K562 (cell line): ENCODE measurements at regions not wholly inside any gene's neighbourhood (a gene's known extent, or its start where the extent isn't known, plus 50 kb on each side); places are given as distances from the start of the nearest gene placed in this dataset.

Source experiments
- ATAC-seq: fragments of 200-7000 bp; cut with Tn5 transposase; 3 replicates; pipeline ENCODE4 v1.9.1; 2020; ENCODE audit warnings: moderate library complexity
- BruUV-seq: library from RNA; stranded (reverse); fragments of 400-500 nt; replicated peaks from 2 replicates; lab custom pipeline; 2021; lab: Mats Ljungman, UMichigan
- CTCF ChIA-PET: fragments of 300-600 bp; formaldehyde crosslinking; extraction: SDS; loops from one replicate; lab custom pipeline; 2021; ENCODE audit warnings: low intra/inter-chr PET ratio; lab: Yijun Ruan, JAX
- POLR2A ChIA-PET: fragments of 300-600, 350-650 bp; sonication (Branson Sonifier 250); formaldehyde crosslinking; extraction: SDS; loops from one replicate; lab custom pipeline; 2021; ENCODE audit warnings: antibody characterized with exemption, inconsistent platforms; lab: Yijun Ruan, JAX
- DNase-seq, 4 experiments: peaks; one replicate each; pipeline versions ENCODE4 v3.0.0 to v3.0.0-alpha.2; 2011 to 2018; ENCODE audit warnings: low spot score in 3 of 4, mixed read lengths in 3 of 4; ENCODE audit errors: extremely low read depth in 1 of 4
- FAIRE-seq: peaks from 2 replicates; lab custom pipeline; 2011; peaks lifted over from hg19 to GRCh38; lab: Jason Lieb, UNC
- H2AFZ ChIP-seq: 2 replicates; pipeline ENCODE4 v1.6.0; 2011; ENCODE audit warnings: low read depth, low read length, control low read depth, inconsistent platforms
- H3K27ac ChIP-seq: fragments of 200-600 bp; 3 replicates; pipeline ENCODE4 v1.8.0; 2011; ENCODE audit warnings: low read depth, mild to moderate bottlenecking, control low read depth, inconsistent platforms, low read length, moderate library complexity, mixed read lengths; ENCODE audit errors: extremely low read depth
- H3K27me3 ChIP-seq, 2 experiments: fragments of 300-600 bp in 1 of 2; 2 replicates in 1 of 2; 3 replicates in 1 of 2; pipeline versions ENCODE4 v1.6.0 to v1.8.0; 2011; ENCODE audit warnings: inconsistent platforms in 2 of 2, low read length in 2 of 2, mild to moderate bottlenecking in 1 of 2, mixed read lengths in 1 of 2, moderate library complexity in 1 of 2; ENCODE audit not compliant: control insufficient read depth in 2 of 2, insufficient read depth in 2 of 2
- H3K36me3 ChIP-seq: fragments of 300-600 bp; 3 replicates; pipeline ENCODE4 v1.8.0; 2011; ENCODE audit warnings: mild to moderate bottlenecking, low read length, inconsistent platforms; ENCODE audit not compliant: control insufficient read depth, insufficient read depth
- H3K4me1 ChIP-seq, 2 experiments: fragments of 200-600 bp in 1 of 2; replicated peaks in 1 of 2; 2 replicates in 1 of 2; 3 replicates in 1 of 2; pipeline versions ENCODE4 v1.5.1 to v1.8.0; 2011; ENCODE audit warnings: inconsistent platforms in 2 of 2, low read length in 2 of 2, mild to moderate bottlenecking in 1 of 2, mixed read lengths in 1 of 2, moderate library complexity in 1 of 2; ENCODE audit not compliant: control insufficient read depth in 2 of 2, insufficient read depth in 2 of 2
- H3K4me2 ChIP-seq: 2 replicates; pipeline ENCODE4 v1.6.1; 2011; ENCODE audit warnings: low read length, control low read depth, inconsistent platforms, mixed read lengths; ENCODE audit not compliant: insufficient read depth
- H3K4me3 ChIP-seq: fragments of 200-600 bp; sonication (generic), shearing (Covaris generic); 2 replicates; pipeline ENCODE4 v1.5.1; 2016; ENCODE audit warnings: control low read depth, inconsistent platforms
- H3K79me2 ChIP-seq: fragments of 200-600 bp; 3 replicates; pipeline ENCODE4 v1.8.0; 2011; ENCODE audit warnings: low read length, inconsistent platforms; ENCODE audit not compliant: control insufficient read depth, insufficient read depth
- H3K9ac ChIP-seq, 2 experiments: 2 replicates each; pipeline versions ENCODE4 v1.6.0 to v1.6.1; 2011; ENCODE audit warnings: low read depth in 2 of 2, low read length in 2 of 2, control low read depth in 1 of 2, inconsistent platforms in 1 of 2, mild to moderate bottlenecking in 1 of 2, mixed read lengths in 1 of 2; ENCODE audit not compliant: insufficient read depth in 1 of 2
- H3K9me1 ChIP-seq: one replicate; pipeline ENCODE4 v1.6.0; 2011; ENCODE audit warnings: inconsistent platforms, mild to moderate bottlenecking, low read length, moderate library complexity; ENCODE audit not compliant: control insufficient read depth, insufficient read depth
- H3K9me3 ChIP-seq: replicated peaks from 2 replicates; pipeline ENCODE4 v1.5.1; 2011; ENCODE audit warnings: low read depth, low read length, inconsistent platforms; ENCODE audit not compliant: control insufficient read depth, insufficient read depth
- H4K20me1 ChIP-seq: replicated peaks from 2 replicates; pipeline ENCODE4 v1.6.1; 2011; ENCODE audit warnings: low read length, inconsistent platforms, mixed read lengths; ENCODE audit not compliant: control insufficient read depth, insufficient read depth
- CBX8 ChIP-seq: fragments of 200-600 bp; sonication (generic); IDR thresholded peaks from 2 replicates; pipeline ENCODE4 v1.6.1; 2012; ENCODE audit warnings: borderline replicate concordance, mixed run types, low read depth, mild to moderate bottlenecking, moderate library complexity, mixed read lengths, low read length, control low read depth, inconsistent platforms; ENCODE audit not compliant: poor library complexity, severe bottlenecking; ENCODE audit errors: extremely low read depth
- EWSR1 ChIP-seq: fragments of 450-650 bp; IDR thresholded peaks from 2 replicates; pipeline ENCODE4 v1.6.1; 2018; ENCODE audit warnings: borderline replicate concordance, mild to moderate bottlenecking, low read depth, moderate library complexity; ENCODE audit not compliant: partially characterized antibody
- GABPA ChIP-seq: fragments of 200-800 bp; sonication (Bioruptor generic); conservative IDR thresholded peaks from 2 replicates; pipeline ENCODE4 v1.6.1; 2016; ENCODE audit warnings: low read depth, missing genetic modification characterization, missing compliant biosample characterization
- MEF2D ChIP-seq: conservative IDR thresholded peaks from 2 replicates; pipeline ENCODE4 v1.6.1; 2016; ENCODE audit warnings: low read depth, missing genetic modification characterization, missing compliant biosample characterization
- SLC30A9 ChIP-seq: fragments of 250-450 bp; sonication (Bioruptor Pico); IDR thresholded peaks from 2 replicates; pipeline ENCODE4 v1.8.0; 2022; ENCODE audit warnings: mild to moderate bottlenecking, moderate library complexity
- ZFP36 ChIP-seq: fragments of 150-350 bp; IDR thresholded peaks from 2 replicates; pipeline ENCODE4 v1.6.1; 2018; ENCODE audit warnings: low read length, low read depth; ENCODE audit not compliant: partially characterized antibody
- ZFX ChIP-seq: sonication (generic); formaldehyde crosslinking; IDR thresholded peaks from 2 replicates; pipeline ENCODE4 v1.8.0; 2022; ENCODE audit warnings: mild to moderate bottlenecking, missing genetic modification reagents, moderate library complexity
- ZKSCAN1 ChIP-seq: fragments of 150-350 bp; IDR thresholded peaks from 2 replicates; pipeline ENCODE4 v1.6.1; 2016; ENCODE audit warnings: low read depth, low read length
- ZNF316 ChIP-seq: fragments of 450-650 bp; IDR thresholded peaks from 2 replicates; pipeline ENCODE4 v1.6.1; 2016
- WGBS: fragments of 100-300 bp; shearing (Covaris generic); methylation state at CpG from one replicate; pipeline ENCODE4 v1.1.6; 2016; ENCODE audit warnings: low coverage, mixed read lengths; ENCODE audit not compliant: insufficient coverage; ENCODE audit errors: missing lambda C conversion rate; 5-methylcytosine and 5-hydroxymethylcytosine counted together
- in situ Hi-C: fragments of 300-500 bp; cut with MboI; formaldehyde crosslinking; loops from 4 replicates; pipeline ENCODE4 v1.15.0; 2018; ENCODE audit warnings: inconsistent platforms, mixed read lengths
- intact Hi-C: fragments of 100-400 bp; cut with micrococcal nuclease; formaldehyde crosslinking; loops from 2 replicates; pipeline ENCODE4 v1.14.2; 2022
- TF ChIP-seq, protein P1 (sequence below): sonication (generic); formaldehyde crosslinking; IDR thresholded peaks from 2 replicates; pipeline ENCODE4 v1.8.0; 2022; ENCODE audit warnings: mild to moderate bottlenecking, missing genetic modification reagents
- TF ChIP-seq, protein P2 (sequence below): fragments of 250-450 bp; sonication (Bioruptor Pico); IDR thresholded peaks from 2 replicates; pipeline ENCODE4 v1.4.0; 2020; ENCODE audit warnings: borderline replicate concordance

DNA sequence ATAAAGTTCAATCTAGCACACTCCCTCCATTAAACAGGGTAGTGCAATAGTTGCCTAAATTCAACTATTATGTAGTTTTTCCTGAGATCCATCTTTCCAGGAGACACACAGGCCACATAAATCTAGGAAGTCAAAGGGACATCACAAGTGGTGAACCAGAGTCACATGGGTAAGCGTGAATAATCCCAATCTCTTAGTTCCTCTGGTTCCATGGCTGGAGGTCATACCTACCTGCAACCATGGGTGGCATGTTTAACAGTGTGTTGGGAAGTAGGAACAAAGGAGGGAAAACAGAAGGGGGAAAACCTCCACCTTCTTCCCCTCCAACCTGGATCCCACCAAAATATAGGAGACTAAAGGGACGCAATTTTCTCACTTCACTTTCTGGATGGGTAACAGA is 2651.6 kb downstream of the ARAP2 start (continued):
- TF ChIP-seq, protein P1, sequence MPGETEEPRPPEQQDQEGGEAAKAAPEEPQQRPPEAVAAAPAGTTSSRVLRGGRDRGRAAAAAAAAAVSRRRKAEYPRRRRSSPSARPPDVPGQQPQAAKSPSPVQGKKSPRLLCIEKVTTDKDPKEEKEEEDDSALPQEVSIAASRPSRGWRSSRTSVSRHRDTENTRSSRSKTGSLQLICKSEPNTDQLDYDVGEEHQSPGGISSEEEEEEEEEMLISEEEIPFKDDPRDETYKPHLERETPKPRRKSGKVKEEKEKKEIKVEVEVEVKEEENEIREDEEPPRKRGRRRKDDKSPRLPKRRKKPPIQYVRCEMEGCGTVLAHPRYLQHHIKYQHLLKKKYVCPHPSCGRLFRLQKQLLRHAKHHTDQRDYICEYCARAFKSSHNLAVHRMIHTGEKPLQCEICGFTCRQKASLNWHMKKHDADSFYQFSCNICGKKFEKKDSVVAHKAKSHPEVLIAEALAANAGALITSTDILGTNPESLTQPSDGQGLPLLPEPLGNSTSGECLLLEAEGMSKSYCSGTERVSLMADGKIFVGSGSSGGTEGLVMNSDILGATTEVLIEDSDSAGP, result no peak

DNA sequence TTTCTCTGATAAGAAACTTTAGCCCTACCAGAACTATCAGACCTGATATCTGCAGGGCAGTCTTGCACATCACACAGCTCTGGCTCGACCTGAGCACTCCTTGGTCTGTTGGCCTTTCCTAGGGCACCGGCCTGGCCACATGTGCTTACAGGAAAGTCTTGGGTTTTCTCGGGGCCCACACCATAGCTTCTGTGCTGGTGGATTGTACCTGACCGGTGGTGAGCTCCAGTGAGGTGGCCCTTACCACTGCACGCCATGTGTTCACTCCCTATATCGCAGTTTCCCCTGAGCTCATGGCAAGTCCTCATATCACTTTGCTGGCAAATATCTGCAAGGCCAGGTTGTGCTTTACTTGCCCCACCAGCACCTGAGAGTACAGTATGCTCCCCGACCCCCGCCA is 2637.4 kb downstream of the ARAP2 start:
- Histone ChIP-seq H3K9me1 (no peaks in the 10 kb centered on the region), H3K9me3 (no peaks in the 10 kb centered on the region), H3K79me2 (no peaks in the 10 kb centered on the region), H3K27ac (no peak overlapping the region), H2AFZ (no peak overlapping the region), H3K27me3 (no peaks in the 10 kb centered on the region), H3K4me1 (no peaks in the 10 kb centered on the region), H3K9ac (no peak overlapping the region), H4K20me1 (no peaks in the 10 kb centered on the region), H3K4me3 (no peak overlapping the region), H3K4me2 (no peak overlapping the region), H3K36me3 (no peaks in the 10 kb centered on the region)
- ChIA-PET POLR2A (no interaction called here), CTCF (no interaction called here)
- ATAC-seq, result no peak
- no peak for FAIRE-seq
- DNase-seq, result no peak
- 1% methylated on average over 7 of the region's 8 CpGs for WGBS
- intact Hi-C loops (no loop called here), in situ Hi-C loops (no loop called here)
- BruUV-seq, result no TSS peak
- no peak for TF ChIP-seq GABPA

DNA sequence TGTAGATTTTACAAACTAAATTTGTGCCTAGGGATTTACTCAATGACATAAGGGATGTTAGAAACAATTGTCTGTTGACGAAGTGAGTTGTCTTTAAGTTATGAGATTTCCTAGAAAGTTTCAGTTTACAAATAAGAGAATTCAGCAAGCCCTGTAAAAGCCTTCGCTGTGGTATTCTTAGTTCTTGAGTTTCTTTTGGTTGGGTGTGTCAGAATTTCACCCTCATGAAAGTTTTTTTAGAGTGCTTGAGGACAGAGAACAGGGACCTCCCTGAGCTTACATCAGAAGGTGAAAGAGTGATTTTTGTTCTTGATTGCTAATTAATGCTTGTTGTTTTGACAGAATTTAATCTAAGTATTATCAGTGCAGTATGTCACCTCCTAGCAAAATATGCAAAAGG is 2628.2 kb downstream of the ARAP2 start:
- no peak overlapping the region for H3K9ac ChIP-seq
- no peak for ATAC-seq
- H3K4me1 ChIP-seq, result no peaks in the 10 kb centered on the region
- intact Hi-C loops, result no loop called here
- H3K9me3 ChIP-seq, result no peaks in the 10 kb centered on the region
- 11% methylated on average over 2 of the region's 2 CpGs for WGBS
- DNase-seq, result no peak
- TF ChIP-seq CBX8 (no peak), SLC30A9 (CRISPR knock-in tag) (no peak), ZFX (no peak), ZFP36 (no peak), EWSR1 (no peak), ZKSCAN1 (no peak), ZNF316 (no peak), MEF2D (tag) (no peak)
- TF ChIP-seq, protein P2, sequence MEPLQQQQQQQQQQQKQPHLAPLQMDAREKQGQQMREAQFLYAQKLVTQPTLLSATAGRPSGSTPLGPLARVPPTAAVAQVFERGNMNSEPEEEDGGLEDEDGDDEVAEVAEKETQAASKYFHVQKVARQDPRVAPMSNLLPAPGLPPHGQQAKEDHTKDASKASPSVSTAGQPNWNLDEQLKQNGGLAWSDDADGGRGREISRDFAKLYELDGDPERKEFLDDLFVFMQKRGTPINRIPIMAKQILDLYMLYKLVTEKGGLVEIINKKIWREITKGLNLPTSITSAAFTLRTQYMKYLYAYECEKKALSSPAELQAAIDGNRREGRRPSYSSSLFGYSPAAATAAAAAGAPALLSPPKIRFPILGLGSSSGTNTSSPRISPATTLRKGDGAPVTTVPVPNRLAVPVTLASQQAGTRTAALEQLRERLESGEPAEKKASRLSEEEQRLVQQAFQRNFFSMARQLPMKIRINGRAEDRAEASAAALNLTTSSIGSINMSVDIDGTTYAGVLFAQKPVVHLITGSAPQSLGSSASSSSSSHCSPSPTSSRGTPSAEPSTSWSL (CRISPR knock-in tag), result no peak
- TF ChIP-seq, all 486 proteins: peak for 0
- H3K4me3 ChIP-seq, result no peak overlapping the region
- CTCF ChIA-PET, result no interaction called here
- no peaks in the 10 kb centered on the region for H3K36me3 ChIP-seq
- no peak overlapping the region for H3K4me2 ChIP-seq
- no peak overlapping the region for H3K27ac ChIP-seq
- POLR2A ChIA-PET, result no interaction called here
- H4K20me1 ChIP-seq, result no peaks in the 10 kb centered on the region
- H3K9me1 ChIP-seq, result no peaks in the 10 kb centered on the region
- no peaks in the 10 kb centered on the region for H3K27me3 ChIP-seq
- in situ Hi-C loops, result no loop called here
- H2AFZ ChIP-seq, result no peak overlapping the region
- no TSS peak for BruUV-seq
- no peak for FAIRE-seq
- H3K79me2 ChIP-seq, result no peaks in the 10 kb centered on the region
